H9 (cell line): ENCODE measurements at regions not wholly inside any gene's neighbourhood (a gene's known extent, or its start where the extent isn't known, plus 50 kb on each side); places are given as distances from the start of the nearest gene placed in this dataset.

Experiments
- DNase-seq: peaks from one replicate; pipeline ENCODE4 v3.0.0-alpha.2; 2017
- H2AFZ ChIP-seq: one replicate; pipeline ENCODE4 v1.6.1; 2013; ENCODE audit warnings: mild to moderate bottlenecking, low read length, control low read depth, moderate library complexity
- H2AK5ac ChIP-seq: 2 replicates; pipeline ENCODE4 v1.6.1; 2013; ENCODE audit warnings: low read length, control low read depth, mixed read lengths; ENCODE audit not compliant: insufficient read length
- H2BK120ac ChIP-seq: one replicate; pipeline ENCODE4 v1.6.1; 2013; ENCODE audit warnings: low read depth, mild to moderate bottlenecking, low read length, control low read depth, inconsistent platforms; ENCODE audit not compliant: poor library complexity, severe bottlenecking
- H2BK12ac ChIP-seq: 2 replicates; pipeline ENCODE4 v1.6.1; 2013; ENCODE audit warnings: low read length, control low read depth, mixed read lengths, low read depth; ENCODE audit not compliant: insufficient read length
- H2BK15ac ChIP-seq: 2 replicates; pipeline ENCODE4 v1.6.1; 2013; ENCODE audit warnings: low read depth, low read length, control low read depth
- H2BK20ac ChIP-seq: one replicate; pipeline ENCODE4 v1.6.1; 2013; ENCODE audit warnings: low read depth, mild to moderate bottlenecking, low read length, control low read depth, inconsistent platforms; ENCODE audit not compliant: poor library complexity, severe bottlenecking
- H2BK5ac ChIP-seq: 2 replicates; pipeline ENCODE4 v1.6.1; 2013; ENCODE audit warnings: low read length, control low read depth, mixed read lengths; ENCODE audit not compliant: insufficient read length
- H3K14ac ChIP-seq: 2 replicates; pipeline ENCODE4 v1.6.1; 2013; ENCODE audit warnings: low read length, control low read depth; ENCODE audit not compliant: insufficient read depth
- H3K18ac ChIP-seq: 2 replicates; pipeline ENCODE4 v1.6.1; 2013; ENCODE audit warnings: low read depth, mild to moderate bottlenecking, mixed read lengths, low read length, control low read depth; ENCODE audit not compliant: insufficient read length
- H3K23ac ChIP-seq: 2 replicates; pipeline ENCODE4 v1.6.1; 2013; ENCODE audit warnings: low read length, control low read depth, mixed read lengths, low read depth; ENCODE audit not compliant: insufficient read length
- H3K23me2 ChIP-seq: 2 replicates; pipeline ENCODE4 v1.6.1; 2013; ENCODE audit warnings: low read depth, mild to moderate bottlenecking, mixed read lengths, low read length, control low read depth; ENCODE audit not compliant: insufficient read length, poor library complexity, severe bottlenecking
- H3K27ac ChIP-seq: 2 replicates; pipeline ENCODE4 v1.5.1; 2013; ENCODE audit warnings: low read length, control low read depth, mixed read lengths, low read depth; ENCODE audit not compliant: insufficient read length
- H3K27me3 ChIP-seq: 2 replicates; pipeline ENCODE4 v1.6.1; 2013; ENCODE audit warnings: low read length, control low read depth, inconsistent platforms; ENCODE audit not compliant: insufficient read depth
- H3K4ac ChIP-seq: 2 replicates; pipeline ENCODE4 v1.6.1; 2013; ENCODE audit warnings: low read depth, mild to moderate bottlenecking, control low read depth, inconsistent platforms, low read length, moderate library complexity
- H3K4me1 ChIP-seq: 2 replicates; pipeline ENCODE4 v1.6.1; 2013; ENCODE audit warnings: low read length, control low read depth, inconsistent platforms; ENCODE audit not compliant: insufficient read depth
- H3K4me2 ChIP-seq: 2 replicates; pipeline ENCODE4 v1.6.1; 2013; ENCODE audit warnings: low read length, control low read depth, mixed read lengths; ENCODE audit not compliant: insufficient read length, insufficient read depth
- H3K56ac ChIP-seq: 2 replicates; pipeline ENCODE4 v1.6.1; 2013; ENCODE audit warnings: low read depth, mild to moderate bottlenecking, mixed read lengths, low read length, control low read depth; ENCODE audit not compliant: insufficient read length
- H3K79me1 ChIP-seq: 2 replicates; pipeline ENCODE4 v1.6.1; 2013; ENCODE audit warnings: low read depth, mild to moderate bottlenecking, moderate library complexity, low read length, control low read depth, inconsistent platforms; ENCODE audit not compliant: insufficient read depth, poor library complexity, severe bottlenecking
- H3K79me2 ChIP-seq: 2 replicates; pipeline ENCODE4 v1.6.1; 2013; ENCODE audit warnings: low read length, control low read depth, inconsistent platforms; ENCODE audit not compliant: insufficient read depth
- H3K9ac ChIP-seq: 2 replicates; pipeline ENCODE4 v1.6.1; 2013; ENCODE audit warnings: low read length, control low read depth, mixed read lengths; ENCODE audit not compliant: insufficient read length; ENCODE audit errors: extremely low read depth
- H3K9me3 ChIP-seq: one replicate; pipeline ENCODE4 v1.6.1; 2013; ENCODE audit warnings: low read depth, low read length, inconsistent platforms; ENCODE audit not compliant: control insufficient read depth
- H3T11ph ChIP-seq: one replicate; pipeline ENCODE4 v1.6.1; 2013; ENCODE audit warnings: mild to moderate bottlenecking, low read length, control low read depth, inconsistent platforms
- H4K20me1 ChIP-seq: one replicate; pipeline ENCODE4 v1.6.1; 2013; ENCODE audit not compliant: control insufficient read depth, insufficient read length, insufficient read depth
- H4K5ac ChIP-seq: 2 replicates; pipeline ENCODE4 v1.6.1; 2013; ENCODE audit warnings: low read depth, mild to moderate bottlenecking, mixed read lengths, low read length, control low read depth; ENCODE audit not compliant: insufficient read length
- H4K8ac ChIP-seq: replicated peaks from 2 replicates; pipeline ENCODE4 v1.6.1; 2013; ENCODE audit warnings: low read length, control low read depth, mixed read lengths, low read depth; ENCODE audit not compliant: insufficient read length
- H4K91ac ChIP-seq: 2 replicates; pipeline ENCODE4 v1.6.1; 2013; ENCODE audit warnings: low read depth, mild to moderate bottlenecking, moderate library complexity, mixed read lengths, low read length, control low read depth; ENCODE audit not compliant: insufficient read length
- H3K27ac Mint-ChIP-seq, 3 experiments: 2 replicates in 2 of 3; 3 replicates in 1 of 3; pipeline ENCODE4 v1.8.0; 2020 to 2021; ENCODE audit warnings: mixed read lengths in 3 of 3, mild to moderate bottlenecking in 1 of 3, moderate library complexity in 1 of 3
- H3K27me3 Mint-ChIP-seq: 2 replicates; pipeline ENCODE4 v1.8.0; 2021; ENCODE audit warnings: low read depth, mild to moderate bottlenecking, moderate library complexity, mixed read lengths
- H3K36me3 Mint-ChIP-seq, 3 experiments: 2 replicates in 2 of 3; 3 replicates in 1 of 3; pipeline ENCODE4 v1.8.0; 2020 to 2021; ENCODE audit warnings: low read depth in 3 of 3, mixed read lengths in 3 of 3; ENCODE audit not compliant: insufficient read depth in 1 of 3
- H3K4me1 Mint-ChIP-seq, 2 experiments: 2 replicates each; pipeline ENCODE4 v1.8.0; 2020; ENCODE audit warnings: mixed read lengths in 2 of 2
- H3K4me3 Mint-ChIP-seq, 2 experiments: 2 replicates in 1 of 2; 3 replicates in 1 of 2; pipeline ENCODE4 v1.8.0; 2020 to 2021; ENCODE audit warnings: mild to moderate bottlenecking in 2 of 2, mixed read lengths in 2 of 2, moderate library complexity in 1 of 2
- H3K9me3 Mint-ChIP-seq, 2 experiments: 2 replicates in 1 of 2; 3 replicates in 1 of 2; pipeline ENCODE4 v1.8.0; 2020; ENCODE audit warnings: mild to moderate bottlenecking in 2 of 2, mixed read lengths in 2 of 2, moderate library complexity in 1 of 2
- WGBS: extraction: QIAGEN DNeasy Blood & Tissue Kit; methylation state at CpG from one replicate; pipeline ENCODE4 v1.1.7; 2013; ENCODE audit warnings: missing lambda C conversion rate, low lambda C conversion rate, mixed read lengths; ENCODE audit not compliant: insufficient read length; ENCODE audit errors: extremely low coverage; 5-methylcytosine and 5-hydroxymethylcytosine counted together
- TF ChIP-seq, protein P1 (sequence below): fragments of 200-600 bp; sonication (generic); conservative IDR thresholded peaks from 3 replicates; pipeline ENCODE4 v1.8.0; 2021; ENCODE audit warnings: antibody characterized with exemption, mild to moderate bottlenecking

DNA sequence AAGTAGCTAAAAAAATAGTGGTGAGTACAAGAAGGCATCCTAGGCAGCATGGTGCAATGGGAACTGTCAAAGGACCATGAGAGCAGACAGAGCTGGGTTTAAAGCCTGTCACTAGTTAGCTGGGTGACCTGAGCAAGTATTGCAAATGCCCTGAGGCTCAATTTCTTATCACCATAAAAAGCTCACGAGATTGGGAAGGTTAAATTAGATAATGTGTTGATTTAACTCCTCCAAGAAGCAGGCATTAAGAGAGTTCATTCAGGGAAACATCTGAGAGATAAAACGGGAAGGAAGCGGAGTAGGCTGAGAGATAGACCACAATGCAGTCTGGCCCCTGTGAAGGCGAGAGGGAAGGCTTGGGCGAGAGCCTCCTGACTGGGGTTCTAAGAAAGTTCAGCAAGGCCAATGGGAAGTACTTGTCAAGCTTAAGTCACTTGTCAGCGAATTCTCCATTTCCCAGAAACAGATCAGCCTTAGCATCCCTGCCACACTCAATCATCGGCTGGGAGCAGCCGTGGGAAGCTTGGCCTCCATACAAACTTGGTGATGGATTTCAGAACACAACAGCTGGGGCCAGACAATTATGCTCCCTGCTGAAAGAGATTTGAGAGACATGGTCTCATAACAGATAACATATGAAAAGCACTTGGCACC is 105.5 kb downstream of the POU4F1 start:
- H3K79me2 ChIP-seq: no peaks in the 10 kb centered on the region
- H3T11ph ChIP-seq: no peak overlapping the region
- peaks cover 2 to 5% of the 10 kb centered on the region in 2 experiments; a peak in 2 of 4 replicates for H3K4me1 Mint-ChIP-seq
- no peaks in the 10 kb centered on the region for H3K9me3 Mint-ChIP-seq
- H3K9me3 ChIP-seq: no peaks in the 10 kb centered on the region
- H2BK15ac ChIP-seq: no peak overlapping the region
- H2BK12ac ChIP-seq: no peak overlapping the region
- no peak overlapping the region for H3K56ac ChIP-seq
- no peak overlapping the region for H3K27ac ChIP-seq
- no peaks in the 10 kb centered on the region for H3K27me3 ChIP-seq
- H3K27me3 Mint-ChIP-seq: no peaks in the 10 kb centered on the region
- H2BK5ac ChIP-seq: no peak overlapping the region
- no peak for DNase-seq
- no peak overlapping the region for H2BK120ac ChIP-seq
- H3K4me2 ChIP-seq: no peak overlapping the region
- no peak overlapping the region for H3K14ac ChIP-seq
- H4K5ac ChIP-seq: no peak overlapping the region
- H3K27ac Mint-ChIP-seq: no peak overlapping the region
- no peaks in the 10 kb centered on the region for H3K4me1 ChIP-seq
- H2BK20ac ChIP-seq: no peak overlapping the region
- H3K4ac ChIP-seq: no peak overlapping the region
- H3K36me3 Mint-ChIP-seq: no peaks in the 10 kb centered on the region
- no peak overlapping the region for H3K23ac ChIP-seq
- no peak overlapping the region for H4K91ac ChIP-seq
- no peaks in the 10 kb centered on the region for H3K79me1 ChIP-seq
- H2AK5ac ChIP-seq: no peak overlapping the region
- H4K20me1 ChIP-seq: no peaks in the 10 kb centered on the region
- H2AFZ ChIP-seq: no peak overlapping the region
- H4K8ac ChIP-seq: no peak overlapping the region
- no peak overlapping the region for H3K4me3 Mint-ChIP-seq
- TF ChIP-seq, protein P1, sequence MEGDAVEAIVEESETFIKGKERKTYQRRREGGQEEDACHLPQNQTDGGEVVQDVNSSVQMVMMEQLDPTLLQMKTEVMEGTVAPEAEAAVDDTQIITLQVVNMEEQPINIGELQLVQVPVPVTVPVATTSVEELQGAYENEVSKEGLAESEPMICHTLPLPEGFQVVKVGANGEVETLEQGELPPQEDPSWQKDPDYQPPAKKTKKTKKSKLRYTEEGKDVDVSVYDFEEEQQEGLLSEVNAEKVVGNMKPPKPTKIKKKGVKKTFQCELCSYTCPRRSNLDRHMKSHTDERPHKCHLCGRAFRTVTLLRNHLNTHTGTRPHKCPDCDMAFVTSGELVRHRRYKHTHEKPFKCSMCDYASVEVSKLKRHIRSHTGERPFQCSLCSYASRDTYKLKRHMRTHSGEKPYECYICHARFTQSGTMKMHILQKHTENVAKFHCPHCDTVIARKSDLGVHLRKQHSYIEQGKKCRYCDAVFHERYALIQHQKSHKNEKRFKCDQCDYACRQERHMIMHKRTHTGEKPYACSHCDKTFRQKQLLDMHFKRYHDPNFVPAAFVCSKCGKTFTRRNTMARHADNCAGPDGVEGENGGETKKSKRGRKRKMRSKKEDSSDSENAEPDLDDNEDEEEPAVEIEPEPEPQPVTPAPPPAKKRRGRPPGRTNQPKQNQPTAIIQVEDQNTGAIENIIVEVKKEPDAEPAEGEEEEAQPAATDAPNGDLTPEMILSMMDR: no peak
- WGBS: no CpG with 5 or more reads among the region's 8 CpGs
- H3K9ac ChIP-seq: no peak overlapping the region
- no peak overlapping the region for H3K18ac ChIP-seq
- H3K23me2 ChIP-seq: no peaks in the 10 kb centered on the region
